GM21423 (cell line): ENCODE measurements at regions not wholly inside any gene's neighbourhood (a gene's known extent, or its start where the extent isn't known, plus 50 kb on each side); places are given as distances from the start of the nearest gene placed in this dataset.

Experiments used
- ATAC-seq: cut with Tn5 transposase; IDR thresholded peaks from one replicate; pipeline ENCODE4 v1.9.1; 2021; ENCODE audit warnings: mild to moderate bottlenecking, moderate library complexity; ENCODE audit not compliant: unreplicated experiment

DNA sequence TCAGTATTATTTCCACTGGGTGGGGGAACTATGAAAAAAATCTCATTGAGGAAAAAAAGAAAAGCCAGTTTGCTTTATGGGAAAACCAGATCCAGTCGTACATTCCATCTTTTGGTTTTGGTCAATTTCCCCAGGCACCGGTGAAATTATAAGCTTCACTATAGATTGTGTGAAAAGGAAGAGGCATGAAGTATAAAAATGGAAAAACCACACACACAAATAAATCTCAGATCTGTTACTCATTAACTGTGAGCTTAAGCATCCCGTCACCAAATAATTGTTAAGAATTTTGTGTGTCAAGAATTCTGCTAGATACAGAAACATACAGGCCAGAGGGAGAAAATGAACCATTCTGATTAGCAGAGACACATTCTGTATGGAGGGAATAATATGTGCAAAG, 405.5 kb upstream of the CELF2 start:
- no peak for ATAC-seq

DNA sequence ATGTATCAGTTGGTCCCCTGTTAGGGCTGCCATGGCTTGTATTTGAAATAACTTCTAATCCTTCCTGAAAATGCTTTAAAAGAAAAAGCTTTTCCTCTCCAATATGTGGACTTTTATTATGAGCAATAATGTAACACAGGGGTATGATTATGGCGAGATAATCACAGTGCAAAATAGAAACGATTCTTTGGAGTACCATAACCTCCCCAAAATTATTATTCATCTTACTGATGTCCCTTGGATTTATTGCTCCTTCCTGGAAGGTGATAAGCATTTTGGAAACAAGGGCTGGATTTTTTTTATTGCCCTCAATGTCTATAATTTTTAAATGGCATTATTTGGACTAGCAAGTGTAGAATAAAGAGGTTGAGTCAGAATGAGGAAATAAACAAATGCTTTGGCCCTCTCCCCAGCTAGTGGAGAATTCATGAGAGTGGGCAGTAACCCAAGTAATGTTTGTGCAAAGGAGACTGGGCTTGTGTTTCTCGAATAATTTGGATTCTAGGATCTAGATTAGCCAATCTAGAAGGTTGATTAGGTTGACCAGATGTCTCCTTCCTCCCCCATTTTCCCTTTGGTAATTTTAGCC, 403.9 kb upstream of the CELF2 start:
- ATAC-seq = no peak

DNA sequence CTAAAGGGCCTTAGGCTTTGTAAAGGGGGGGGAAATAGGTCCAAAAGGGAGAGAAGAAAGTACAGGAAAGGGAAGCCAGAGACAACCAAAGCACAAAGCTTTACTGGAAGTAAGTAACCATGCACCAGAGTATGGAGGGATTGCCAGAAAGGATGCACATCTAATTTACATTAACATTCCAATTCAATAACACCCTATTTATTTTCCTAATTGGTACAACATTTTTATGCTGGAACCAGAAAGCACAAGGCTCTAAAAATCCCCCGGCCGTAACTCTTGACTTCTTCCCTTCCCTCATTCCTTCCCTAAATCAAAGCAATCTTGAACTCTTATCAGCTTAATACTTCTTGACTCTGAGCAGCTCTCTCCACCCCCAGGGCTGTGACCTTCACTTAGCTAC, 400.0 kb upstream of the CELF2 start:
- ATAC-seq = no peak

DNA sequence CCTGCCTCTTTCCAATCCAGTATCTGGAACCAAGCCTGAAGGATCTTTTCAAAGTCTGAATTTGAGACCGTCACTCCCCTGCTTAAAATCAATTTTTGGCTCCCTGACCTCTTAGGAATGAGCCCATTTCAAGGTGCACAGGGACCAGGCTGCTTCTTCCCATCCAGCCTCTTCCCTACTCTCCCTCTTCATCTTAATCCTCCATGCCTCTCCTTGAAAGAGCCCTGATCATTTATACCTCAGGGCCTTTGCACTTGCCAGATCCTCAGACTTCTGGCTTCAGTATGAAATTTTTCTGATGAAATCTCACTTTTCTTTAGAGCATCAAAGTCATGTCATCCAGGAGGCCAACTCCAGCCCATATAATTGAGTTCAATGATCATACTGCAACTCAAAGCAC, 399.5 kb upstream of the CELF2 start:
- no peak for ATAC-seq

DNA sequence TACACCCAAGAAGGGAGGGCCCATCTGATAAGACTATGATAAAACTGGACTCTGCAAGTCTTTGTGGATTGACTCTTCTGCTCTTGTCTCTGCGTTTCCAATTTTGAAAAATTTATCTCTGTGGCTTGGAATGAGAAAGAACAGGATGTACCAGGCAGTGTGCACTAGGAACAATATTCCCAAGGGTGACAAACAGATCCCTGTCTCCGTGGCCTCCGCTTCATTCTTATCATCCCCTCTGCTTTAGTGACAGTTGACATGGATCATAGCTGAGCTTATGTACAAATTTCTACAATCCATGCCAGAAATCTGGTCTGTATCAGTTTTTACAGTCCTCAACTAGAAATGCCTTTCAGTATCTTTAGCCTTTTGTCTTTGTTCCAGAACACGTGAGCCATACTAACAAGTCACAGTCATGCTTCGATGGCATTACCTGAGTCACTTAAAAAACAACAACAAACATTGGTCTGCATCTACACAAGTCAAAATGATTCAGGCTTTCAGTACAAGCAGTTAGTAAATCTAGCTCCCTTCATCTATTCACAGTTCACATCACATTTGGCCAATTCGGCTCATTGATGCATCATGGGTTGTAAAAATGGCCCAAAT, 393.6 kb upstream of the CELF2 start:
- ATAC-seq = no peak

DNA sequence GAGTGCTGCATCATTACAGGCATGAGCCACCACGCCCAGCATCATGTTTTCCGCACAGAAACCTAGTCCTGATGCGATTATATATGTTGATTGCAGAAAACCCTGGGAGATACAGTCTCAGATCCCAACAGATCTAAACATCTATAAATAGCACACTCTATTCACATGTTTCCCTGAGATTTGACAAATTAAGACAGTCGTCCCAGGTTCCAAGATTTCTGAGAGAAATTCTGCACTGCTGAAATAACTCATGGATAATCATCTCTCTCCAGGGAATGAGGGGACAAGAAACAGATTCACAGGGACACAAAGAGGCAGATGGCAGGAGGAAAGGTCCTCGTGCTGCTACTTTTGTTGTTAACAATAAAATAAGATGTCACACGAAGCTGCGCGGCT, 393.1 kb upstream of the CELF2 start:
- ATAC-seq = no peak

DNA sequence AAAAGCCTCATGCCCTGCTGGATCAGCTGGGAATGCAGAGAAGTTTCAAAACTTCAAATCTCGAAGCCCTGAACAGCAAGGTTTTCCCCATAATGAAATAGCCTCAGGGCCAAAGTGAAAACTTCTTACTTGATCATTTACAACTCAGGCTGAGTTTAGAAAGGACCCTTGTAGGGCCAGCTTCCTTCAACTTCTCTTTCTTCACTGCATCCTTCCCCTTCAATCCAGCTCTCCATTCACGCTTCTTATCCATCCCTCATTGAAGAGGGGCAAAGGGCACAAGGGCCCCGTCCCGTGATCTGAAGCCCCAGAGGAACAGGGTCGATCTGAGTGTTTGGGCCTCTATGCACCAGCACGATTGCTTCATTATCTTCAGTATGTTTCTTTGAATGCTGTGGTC, 392.2 kb upstream of the CELF2 start:
- no peak for ATAC-seq

DNA sequence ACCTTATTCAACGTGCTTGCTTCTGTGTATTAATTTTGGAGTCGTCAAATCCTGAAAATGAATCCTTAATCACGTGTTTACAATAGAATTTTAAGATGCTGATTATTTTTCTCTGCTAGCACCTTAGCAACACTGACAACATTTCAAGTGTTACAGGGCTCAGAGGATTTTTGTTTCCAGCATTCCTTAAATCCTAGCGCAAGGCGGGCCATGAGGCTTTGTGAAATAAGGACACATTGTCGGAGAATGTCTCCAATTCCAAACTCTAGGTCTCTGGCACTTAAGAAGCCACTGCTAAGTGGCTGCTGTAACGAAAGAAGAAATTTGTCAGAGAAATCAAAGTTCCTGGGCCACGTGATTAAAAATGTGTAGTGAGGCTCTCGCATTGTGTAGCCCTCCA, 390.9 kb upstream of the CELF2 start:
- no peak for ATAC-seq

DNA sequence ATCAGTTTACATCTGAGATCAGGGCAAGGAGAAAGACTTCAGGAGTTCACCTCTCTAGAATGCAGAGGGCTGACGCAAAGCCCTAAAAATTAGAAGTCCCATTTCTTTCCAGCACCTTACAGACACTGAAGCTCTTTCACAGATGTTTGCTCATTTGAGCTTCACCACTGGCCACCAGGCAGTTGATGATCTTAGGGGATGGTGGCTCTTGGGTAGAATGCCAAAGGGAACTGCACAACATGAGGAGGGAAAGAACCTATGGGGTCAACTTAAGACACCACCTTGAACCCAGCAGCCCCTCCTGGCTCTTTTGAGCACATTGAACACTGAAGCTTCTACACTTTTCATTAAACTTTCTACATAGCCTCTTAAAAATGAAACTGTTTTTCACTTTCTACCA, 390.3 kb upstream of the CELF2 start:
- no peak for ATAC-seq

DNA sequence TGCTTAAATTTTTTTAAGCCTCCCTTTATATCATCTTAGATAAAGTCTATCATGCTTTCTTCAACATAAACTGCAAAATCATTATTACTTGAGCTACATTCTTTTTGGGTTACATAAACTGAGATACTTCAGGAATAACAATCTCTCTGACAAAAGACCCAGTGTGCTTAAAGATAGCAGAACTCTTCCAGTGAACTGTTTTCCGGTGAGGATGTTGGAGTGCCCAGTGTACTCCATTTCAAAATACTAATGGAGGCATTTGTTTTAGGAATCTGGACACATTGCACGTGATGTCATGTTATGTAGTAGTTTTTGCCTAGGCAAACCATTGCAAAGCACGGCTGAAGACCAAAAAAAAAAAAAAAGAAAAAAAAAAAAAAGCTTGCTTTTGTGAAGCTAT, 388.2 kb upstream of the CELF2 start:
- no peak for ATAC-seq

DNA sequence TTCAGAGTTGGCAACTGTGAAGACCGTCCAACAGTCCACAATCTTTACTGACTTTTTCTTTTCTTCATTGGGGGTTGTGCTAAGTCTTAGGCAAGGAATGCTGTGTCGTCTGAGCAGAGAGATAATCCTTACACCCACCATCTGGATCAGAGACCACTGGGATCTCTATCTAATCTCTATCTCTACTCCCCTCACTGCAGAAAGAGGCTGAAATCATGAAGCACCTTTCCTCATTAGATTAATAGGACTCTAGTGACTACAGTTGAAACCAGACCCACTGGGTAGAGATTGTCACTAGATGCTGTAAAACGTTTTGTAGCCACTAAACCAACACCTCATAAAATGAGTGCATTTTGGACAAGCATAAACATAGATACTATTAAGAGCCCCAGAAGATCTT, 387.4 kb upstream of the CELF2 start:
- ATAC-seq = no peak

DNA sequence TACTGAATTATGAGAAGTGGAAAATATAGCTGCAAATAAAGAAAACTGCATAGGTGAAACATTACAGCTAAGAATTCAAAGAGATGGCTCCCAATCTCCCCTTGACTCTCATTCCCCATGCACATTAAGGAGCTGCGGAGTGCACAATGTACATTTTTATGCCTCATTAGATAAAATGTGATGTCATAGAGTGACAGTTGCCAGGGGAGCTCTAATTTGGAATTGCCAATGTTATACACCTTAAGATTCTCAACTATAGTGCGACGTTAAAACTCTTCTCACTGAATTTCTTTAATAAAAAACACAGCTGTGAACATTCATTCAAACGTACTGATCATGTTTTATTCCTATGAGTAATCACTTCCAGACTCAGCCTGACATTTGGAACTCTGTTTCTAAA, 386.9 kb upstream of the CELF2 start:
- no peak for ATAC-seq

DNA sequence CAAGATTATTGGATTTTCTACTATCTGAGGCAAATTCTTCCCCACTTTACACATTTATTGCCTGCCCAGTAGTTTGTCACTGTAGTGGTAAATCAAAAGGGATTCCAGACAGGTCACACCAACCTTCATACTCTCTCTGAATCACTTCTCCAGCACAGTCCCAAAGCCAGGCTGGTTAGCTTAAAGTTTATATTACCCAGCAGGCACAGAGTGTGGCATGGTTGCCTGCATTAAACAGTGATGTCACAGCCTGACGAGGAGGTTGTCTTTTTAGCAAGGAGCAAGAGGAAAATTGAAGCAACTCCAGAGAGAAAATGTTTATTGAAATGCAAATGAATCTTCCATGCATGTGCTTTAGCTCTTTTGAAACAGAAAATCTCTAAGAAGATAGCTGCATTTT, 375.5 kb upstream of the CELF2 start:
- ATAC-seq = no peak

DNA sequence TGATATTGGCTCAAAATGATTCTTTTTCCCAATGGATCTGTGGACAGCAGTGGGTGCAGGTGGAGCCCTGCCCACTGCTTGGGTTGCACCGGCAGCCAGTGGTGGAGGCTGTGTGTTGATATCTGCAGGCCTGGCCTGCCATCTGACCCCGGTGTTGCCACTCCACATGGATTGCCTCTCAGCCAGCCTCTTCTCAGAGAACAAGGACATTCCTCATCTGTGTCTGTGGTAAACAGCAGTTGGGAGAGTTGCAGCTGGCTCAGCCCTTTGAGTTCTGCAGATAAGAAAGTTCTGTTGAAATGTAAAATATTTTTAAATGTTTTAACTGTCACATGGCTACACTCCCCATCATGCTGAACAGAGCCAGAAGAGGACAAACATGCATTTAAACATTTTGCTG, 374.9 kb upstream of the CELF2 start:
- no peak for ATAC-seq

DNA sequence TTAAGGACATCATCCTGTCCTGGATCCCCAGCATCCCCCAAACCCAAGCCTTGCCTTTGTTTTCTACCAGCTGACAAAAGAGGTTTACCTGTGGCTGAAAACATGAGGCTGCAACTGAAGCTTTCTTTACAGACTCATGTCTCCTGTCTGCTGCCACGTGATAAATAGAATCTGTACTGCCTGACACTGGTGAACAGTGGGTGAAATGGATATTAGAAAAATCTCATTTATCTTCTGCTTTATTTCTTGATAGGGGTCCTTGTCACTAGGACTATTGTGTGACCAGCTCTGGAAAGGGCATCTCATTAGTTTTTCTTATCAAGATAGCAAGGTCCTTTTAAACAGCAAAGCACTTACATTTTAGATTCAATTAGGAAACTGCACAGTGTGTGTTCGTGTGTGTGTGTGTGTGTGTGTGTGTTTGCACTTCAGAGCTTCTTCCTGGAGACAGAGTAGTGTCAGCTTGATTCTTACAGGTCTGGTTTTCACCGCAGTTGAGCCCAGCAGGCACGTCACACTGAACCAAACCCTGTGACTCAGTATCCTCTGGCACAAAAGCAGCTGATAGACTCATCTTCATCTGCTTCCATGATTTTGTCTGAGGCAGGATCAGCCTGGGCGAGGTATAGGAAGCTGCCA, 373.5 kb upstream of the CELF2 start:
- ATAC-seq = no peak

DNA sequence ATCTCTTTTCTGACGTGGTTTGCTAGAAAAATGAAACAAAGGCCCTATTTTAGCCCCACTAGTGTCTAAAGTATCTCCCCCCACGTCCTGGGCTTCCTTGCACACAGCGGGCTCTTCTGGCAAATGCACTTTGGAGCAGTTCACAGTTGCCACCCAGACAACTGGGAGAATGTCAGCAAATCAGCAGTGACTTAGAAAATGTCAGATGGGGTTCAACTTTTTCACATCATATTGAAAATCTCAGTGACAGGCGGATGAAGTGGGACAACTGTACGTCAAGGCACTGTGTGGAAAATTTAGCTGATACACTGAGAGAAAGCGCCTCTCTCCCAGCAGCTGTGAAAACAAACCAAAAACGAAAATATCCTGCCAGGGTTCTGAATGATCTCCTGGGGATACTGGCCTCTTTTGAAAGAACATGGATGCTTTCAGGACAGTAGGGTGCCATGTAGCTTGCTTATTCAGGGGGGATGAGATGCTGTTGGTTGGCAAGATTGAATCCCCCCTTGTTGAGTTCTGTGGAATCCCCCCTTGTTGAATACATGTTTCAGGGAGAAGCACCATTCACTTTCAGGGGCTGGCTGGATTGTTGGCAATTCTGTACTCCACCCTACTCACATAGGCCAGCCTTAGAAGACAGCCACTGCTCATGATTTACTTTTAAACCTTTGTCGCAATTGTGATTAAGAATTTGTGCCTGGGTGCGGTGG, 372.8 kb upstream of the CELF2 start:
- ATAC-seq = no peak

DNA sequence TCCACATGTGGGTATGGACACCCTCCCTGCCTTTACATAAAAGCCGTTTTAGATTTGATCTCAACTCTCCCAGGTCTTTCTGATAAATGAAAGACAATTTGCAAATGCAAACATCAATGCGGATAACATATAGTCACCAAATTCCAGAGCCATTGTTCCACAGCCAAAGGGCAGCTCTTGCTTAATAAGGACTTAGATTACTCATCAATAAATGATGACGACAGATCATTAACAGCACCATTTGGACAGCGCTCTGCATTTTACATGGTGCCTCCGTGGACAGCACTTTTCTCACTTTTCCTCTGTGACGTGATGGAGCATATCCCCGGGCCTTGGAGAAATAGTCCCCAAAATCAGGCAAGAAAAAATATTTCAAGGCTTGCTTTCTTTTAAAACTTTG, 370.3 kb upstream of the CELF2 start:
- ATAC-seq = no peak

DNA sequence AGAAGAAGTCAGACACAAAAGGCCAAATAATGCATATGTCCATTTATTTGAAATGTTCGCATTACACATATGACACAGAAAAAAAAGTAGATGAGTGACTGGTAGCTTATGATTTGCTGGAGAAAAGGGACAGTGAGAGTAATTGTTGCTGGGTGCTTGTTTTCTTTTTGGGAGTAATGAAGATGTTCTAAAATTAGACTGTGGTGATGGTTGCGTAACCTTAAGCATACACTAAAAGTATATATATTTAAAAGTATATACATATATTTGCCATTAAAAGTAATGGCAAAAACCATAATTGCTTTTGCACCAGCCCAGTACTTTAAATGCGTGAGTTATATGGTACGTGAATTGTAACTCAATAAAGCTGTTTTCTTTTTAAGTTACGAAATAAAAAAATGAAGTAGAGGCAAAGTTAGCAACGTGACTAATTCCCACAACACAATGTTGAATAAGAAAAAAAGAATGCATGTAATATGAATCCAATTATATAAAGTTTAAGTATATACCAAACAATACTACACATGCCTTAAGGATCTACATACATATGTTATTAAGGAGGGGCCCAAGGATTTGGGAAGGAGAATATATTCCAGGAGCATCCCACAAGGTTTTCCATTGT, 360.4 kb upstream of the CELF2 start:
- ATAC-seq = no peak

DNA sequence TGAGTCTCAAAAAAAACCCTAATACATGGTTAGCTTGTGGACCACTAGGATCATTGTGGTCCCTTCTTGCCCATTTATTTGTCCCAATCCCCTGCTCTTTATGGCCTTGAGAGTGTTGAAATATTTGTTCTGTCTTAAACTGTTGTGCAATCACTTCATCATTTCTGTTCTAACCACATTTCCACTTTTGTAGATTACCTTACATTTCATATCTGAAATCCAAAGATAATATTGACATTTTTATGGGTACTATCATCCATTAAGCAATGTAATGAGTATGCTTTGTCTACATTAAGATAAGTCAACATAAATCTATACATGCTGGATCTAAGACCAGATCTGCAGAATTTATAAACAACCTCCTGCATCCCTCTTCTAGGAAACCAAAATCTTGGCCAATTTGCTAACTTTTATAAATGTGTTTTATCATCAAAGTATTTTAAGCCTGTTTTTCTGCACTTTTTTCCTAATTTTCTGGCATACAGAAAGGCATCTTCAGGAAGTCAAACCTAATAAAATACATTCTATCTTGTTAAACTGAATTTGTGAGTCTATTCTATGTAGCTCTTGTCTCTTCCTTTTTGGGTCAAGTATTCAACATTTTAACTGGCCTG, 359.4 kb upstream of the CELF2 start:
- no peak for ATAC-seq

DNA sequence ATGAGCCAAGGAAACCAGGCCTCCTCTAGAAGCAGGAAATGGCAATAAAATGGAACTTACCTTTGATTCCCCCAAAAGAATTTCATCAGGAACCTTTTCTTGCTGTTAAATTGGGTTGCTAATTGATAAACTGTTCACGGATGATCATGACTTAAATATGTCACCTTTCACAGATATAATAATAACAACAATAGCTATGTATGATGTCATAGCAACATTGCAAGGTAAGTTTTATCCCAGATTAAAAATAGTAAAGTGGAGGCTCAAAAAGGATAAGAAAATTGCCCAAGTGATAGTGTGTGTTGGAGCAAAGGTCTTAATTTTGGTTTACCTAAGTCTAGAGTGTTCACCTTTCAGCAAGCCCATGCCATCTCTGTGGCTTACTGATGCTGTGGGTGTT, 357.6 kb upstream of the CELF2 start:
- no peak for ATAC-seq

DNA sequence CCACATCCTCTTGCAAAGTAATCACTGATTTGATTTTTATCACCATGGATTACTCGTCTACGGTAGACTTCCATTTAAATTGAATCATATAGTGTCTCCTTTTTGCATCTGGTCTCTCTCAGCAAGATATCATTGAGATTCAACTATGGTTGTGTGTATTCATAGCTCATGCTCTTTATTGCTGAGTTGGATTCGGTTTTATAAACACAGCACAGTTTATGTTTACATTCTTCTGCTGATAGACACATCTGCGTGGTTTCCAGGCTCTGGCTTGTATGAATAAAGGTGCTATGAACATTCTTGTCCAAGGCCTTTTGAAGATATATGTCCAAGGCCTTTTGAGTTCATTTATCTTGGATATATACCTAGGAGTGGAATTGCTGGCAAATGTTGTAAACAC, 356.5 kb upstream of the CELF2 start:
- ATAC-seq = no peak
